ENCODE measurements at regions not wholly inside any gene's neighbourhood (a gene's known extent, or its start where the extent isn't known, plus 50 kb on each side); places are given as distances from the start of the nearest gene placed in this dataset.

- no peak overlapping the region for H3K27ac ChIP-seq (replicated peaks)
- H3K9me3 ChIP-seq (replicated peaks) = peaks cover 37% of the 10 kb centered on the region
- H3K4me1 ChIP-seq = no peaks in the 10 kb centered on the region
- intact Hi-C loops (cut with micrococcal nuclease) = no loop called here
- no peaks in the 10 kb centered on the region for H3K36me3 ChIP-seq
- no peak overlapping the region for H3K4me3 ChIP-seq
- TF ChIP-seq CTCF (IDR thresholded peaks at IDR 0.05; ENCODE audit: borderline replicate concordance) = no peak
- DNase-seq = no peak
- H3K27me3 ChIP-seq (ENCODE audit: low read depth) = no peaks in the 10 kb centered on the region
These were observed 533.0 kb upstream of the POT1 start for GRCh38 chr7:125462615-125463014.

DNA sequence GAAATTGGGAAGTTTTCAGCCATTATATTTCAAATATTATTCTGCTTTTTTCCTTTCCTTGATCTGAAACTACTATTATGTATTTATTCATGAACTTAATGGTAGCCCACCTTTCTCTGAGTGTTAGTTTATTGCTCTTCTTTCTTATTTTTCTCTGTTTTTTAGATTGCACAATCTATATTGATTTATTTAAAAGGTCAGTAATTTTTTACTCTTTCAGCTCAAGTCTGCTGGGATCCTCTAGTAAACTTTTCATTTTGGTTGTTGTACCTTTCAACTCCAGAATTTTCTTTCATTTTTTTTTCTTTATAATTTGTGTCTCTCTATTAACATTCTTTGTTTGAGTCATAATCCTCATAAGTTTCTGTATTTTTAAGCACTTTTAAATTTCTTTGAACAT, 529.4 kb upstream of the POT1 start:
- Histone ChIP-seq H3K36me3 (no peaks in the 10 kb centered on the region), H3K27me3 (ENCODE audit: low read depth) (no peaks in the 10 kb centered on the region), H3K9me3 (replicated peaks) (peaks cover 55% of the 10 kb centered on the region), H3K4me1 (no peaks in the 10 kb centered on the region), H3K27ac (replicated peaks) (no peak overlapping the region), H3K4me3 (no peak overlapping the region)
- TF ChIP-seq CTCF (IDR thresholded peaks at IDR 0.05; ENCODE audit: borderline replicate concordance) = no peak
- intact Hi-C loops (cut with micrococcal nuclease) = no loop called here
- DNase-seq = no peak

DNA sequence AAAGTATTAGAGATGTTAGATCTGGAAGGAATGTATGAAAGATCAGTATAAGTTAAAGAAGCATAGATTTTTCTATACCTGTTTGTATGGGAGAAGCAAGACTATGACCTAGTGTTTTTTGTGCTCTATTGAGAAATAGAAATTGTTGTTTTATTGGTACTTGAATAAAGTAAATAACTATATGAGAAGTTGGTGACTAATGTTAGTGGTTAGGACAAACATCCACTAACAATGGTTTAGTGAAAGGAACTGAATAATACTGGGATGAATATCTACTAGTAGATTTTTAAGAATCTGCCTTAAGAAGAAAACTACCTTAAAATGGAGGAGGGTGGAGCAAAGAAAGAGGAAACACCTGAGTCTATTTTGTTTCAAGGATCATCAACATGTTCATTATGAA, 521.1 kb upstream of the POT1 start:
- intact Hi-C loops (cut with micrococcal nuclease) = no loop called here

GRCh38 chr7:125445836-125446235, 516.2 kb upstream of the POT1 start:
- intact Hi-C loops (cut with micrococcal nuclease) = no loop called here

More for the DNA sequence above, 521.1 kb upstream of the POT1 start:
- Histone ChIP-seq H3K27ac (replicated peaks) (no peak overlapping the region), H3K4me1 (no peaks in the 10 kb centered on the region), H3K9me3 (replicated peaks) (peaks cover 8% of the 10 kb centered on the region), H3K4me3 (no peak overlapping the region), H3K27me3 (ENCODE audit: low read depth) (no peaks in the 10 kb centered on the region), H3K36me3 (no peaks in the 10 kb centered on the region)
- no peak for TF ChIP-seq CTCF (IDR thresholded peaks at IDR 0.05; ENCODE audit: borderline replicate concordance)
- DNase-seq = no peak

GRCh38 chr7:125444864-125445263, 515.2 kb upstream of the POT1 start:
- TF ChIP-seq CTCF (IDR thresholded peaks at IDR 0.05; ENCODE audit: borderline replicate concordance) = no peak
- intact Hi-C loops (cut with micrococcal nuclease) = no loop called here
- H3K36me3 ChIP-seq = no peaks in the 10 kb centered on the region
- DNase-seq = no peak
- H3K4me3 ChIP-seq = no peak overlapping the region
- no peak overlapping the region for H3K27ac ChIP-seq (replicated peaks)
- H3K9me3 ChIP-seq (replicated peaks) = no peaks in the 10 kb centered on the region
- no peaks in the 10 kb centered on the region for H3K27me3 ChIP-seq (ENCODE audit: low read depth)
- H3K4me1 ChIP-seq = no peaks in the 10 kb centered on the region

More at GRCh38 chr7:125445836-125446235, 516.2 kb upstream of the POT1 start:
- no peaks in the 10 kb centered on the region for H3K36me3 ChIP-seq
- no peaks in the 10 kb centered on the region for H3K9me3 ChIP-seq (replicated peaks)
- H3K27me3 ChIP-seq (ENCODE audit: low read depth) = no peaks in the 10 kb centered on the region
- H3K4me3 ChIP-seq = no peak overlapping the region
- H3K27ac ChIP-seq (replicated peaks) = no peak overlapping the region
- TF ChIP-seq CTCF (IDR thresholded peaks at IDR 0.05; ENCODE audit: borderline replicate concordance) = no peak
- no peak for DNase-seq
- H3K4me1 ChIP-seq = no peaks in the 10 kb centered on the region

- H3K27ac ChIP-seq (replicated peaks) = no peak overlapping the region
- no peaks in the 10 kb centered on the region for H3K36me3 ChIP-seq
- intact Hi-C loops (cut with micrococcal nuclease) = no loop called here
- no peak overlapping the region for H3K4me3 ChIP-seq
- DNase-seq = no peak
- no peak for TF ChIP-seq CTCF (IDR thresholded peaks at IDR 0.05; ENCODE audit: borderline replicate concordance)
- H3K4me1 ChIP-seq = no peaks in the 10 kb centered on the region
- no peaks in the 10 kb centered on the region for H3K27me3 ChIP-seq (ENCODE audit: low read depth)
- H3K9me3 ChIP-seq (replicated peaks) = no peaks in the 10 kb centered on the region
These were observed 506.6 kb upstream of the POT1 start for GRCh38 chr7:125436220-125436619.
